H4 (cell line): ENCODE measurements at regions not wholly inside any gene's neighbourhood (a gene's known extent, or its start where the extent isn't known, plus 50 kb on each side); places are given as distances from the start of the nearest gene placed in this dataset.
"Not testable (repeated sequence)": the region's sequence is repeated elsewhere in the genome, so short reads cannot be mapped to it uniquely, and the experiment has no call there.

Experiments
- DNase-seq: peaks from one replicate; pipeline ENCODE4 v3.0.0-alpha.2; 2015; ENCODE audit warnings: low spot score

GRCh38 chr11:97683733-97684132, 1293.9 kb downstream of the JRKL start:
- peak; percentile 66 for DNase-seq

- DNase-seq, result no peak
Measured at GRCh38 chr11:97684486-97685439, 1295.0 kb downstream of the JRKL start.

GRCh38 chr11:97685695-97686094, 1295.9 kb downstream of the JRKL start:
- no peak for DNase-seq

DNA sequence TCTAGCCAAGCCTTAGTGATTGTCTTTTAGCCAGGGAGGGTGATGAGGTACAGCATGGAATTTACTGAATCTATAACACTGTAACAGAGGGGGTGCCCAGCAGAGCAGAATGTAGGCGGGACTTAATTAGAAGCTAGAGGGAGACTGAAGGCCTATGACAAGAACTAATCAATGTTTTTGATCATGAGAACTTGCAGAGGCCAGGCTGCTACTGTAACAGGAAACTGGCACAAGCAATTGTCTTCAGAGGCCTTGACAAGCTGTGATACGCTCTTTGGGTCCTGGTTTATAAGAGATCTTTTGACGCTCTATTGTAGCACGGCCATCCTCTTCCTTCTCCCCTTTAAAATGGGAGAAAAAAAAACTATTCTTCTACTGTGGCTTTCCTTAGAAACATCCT, 1297.3 kb downstream of the JRKL start:
- no peak for DNase-seq

DNA sequence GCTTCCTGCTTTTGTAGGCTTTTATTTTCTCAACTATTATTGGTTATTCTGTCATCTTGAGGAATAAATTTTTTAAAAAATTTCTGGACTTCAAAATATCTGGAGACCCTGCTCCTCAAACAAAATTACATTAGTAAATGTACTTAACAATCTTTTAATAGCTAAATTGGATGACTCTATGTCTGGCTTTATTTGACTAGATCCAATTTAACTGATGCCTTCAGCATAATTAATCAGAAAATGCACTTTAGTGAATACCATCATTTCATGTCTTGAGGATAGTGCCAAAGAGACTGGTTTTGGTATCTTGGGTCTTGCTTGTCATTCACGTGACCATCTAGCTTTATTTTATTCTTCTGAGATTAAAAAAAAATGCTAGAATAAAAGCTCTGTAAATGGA, 1301.2 kb downstream of the JRKL start:
- no peak for DNase-seq

GRCh38 chr11:97702951-97703350, 1313.1 kb downstream of the JRKL start:
- DNase-seq, result no peak

DNA sequence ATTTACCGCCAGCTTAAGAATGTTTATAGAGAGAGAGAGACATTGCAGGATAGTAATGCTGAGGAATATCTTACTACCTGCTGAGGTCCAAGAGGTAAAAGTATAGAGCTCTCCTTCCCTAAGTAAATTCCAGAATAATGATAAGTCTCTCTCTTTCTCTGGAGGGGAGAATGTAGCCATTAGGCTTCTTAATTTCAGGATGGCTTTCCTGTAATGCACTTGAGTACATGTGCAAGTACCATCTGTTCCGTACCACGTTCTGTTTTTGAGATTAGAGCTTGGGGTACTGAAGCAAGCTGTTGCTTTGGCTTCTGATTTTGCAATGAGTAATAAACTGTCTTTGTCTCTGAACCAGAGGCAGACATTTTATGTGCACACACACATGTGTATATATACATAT, 1314.0 kb downstream of the JRKL start:
- DNase-seq, result no peak

DNA sequence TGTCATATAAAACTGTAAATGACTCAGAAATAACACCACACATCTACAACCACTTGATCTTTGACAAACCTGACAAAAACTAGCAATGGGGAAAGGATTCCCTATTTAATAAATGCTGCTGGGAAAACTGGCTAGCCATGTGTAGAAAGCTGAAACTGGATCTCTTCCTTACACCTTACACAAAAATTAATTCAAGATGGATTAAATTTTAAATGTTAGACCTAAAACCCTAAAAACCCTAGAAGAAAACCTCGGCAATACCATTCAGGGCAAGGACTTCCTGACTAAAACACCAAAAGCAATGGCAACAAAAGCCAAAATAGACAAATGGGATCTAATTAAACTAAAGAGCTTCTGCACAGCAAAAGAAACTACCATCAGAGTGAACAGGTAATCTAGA, 1315.3 kb upstream of the CNTN5 start:
- not testable (repeated sequence) for DNase-seq

DNA sequence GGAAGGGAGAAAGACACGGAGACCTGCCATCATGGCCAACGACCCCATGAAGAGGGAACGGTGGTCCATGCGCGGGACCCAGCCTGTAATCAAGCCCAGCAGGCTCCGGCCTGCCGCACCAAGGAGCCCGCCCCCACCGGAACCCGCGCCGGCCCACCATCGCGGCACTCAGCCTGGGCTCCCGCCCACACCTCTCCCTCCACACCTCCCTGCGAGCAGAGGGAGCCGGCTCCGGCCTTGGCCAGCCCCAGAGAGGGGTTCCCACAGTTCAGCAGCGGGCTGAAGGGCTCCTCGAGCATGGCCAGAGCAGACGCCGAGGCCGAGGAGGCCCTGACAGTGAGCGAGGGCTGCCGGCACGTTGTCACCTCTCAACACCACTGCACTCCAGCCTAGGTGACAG, 1302.8 kb upstream of the CNTN5 start:
- DNase-seq, result no peak

DNA sequence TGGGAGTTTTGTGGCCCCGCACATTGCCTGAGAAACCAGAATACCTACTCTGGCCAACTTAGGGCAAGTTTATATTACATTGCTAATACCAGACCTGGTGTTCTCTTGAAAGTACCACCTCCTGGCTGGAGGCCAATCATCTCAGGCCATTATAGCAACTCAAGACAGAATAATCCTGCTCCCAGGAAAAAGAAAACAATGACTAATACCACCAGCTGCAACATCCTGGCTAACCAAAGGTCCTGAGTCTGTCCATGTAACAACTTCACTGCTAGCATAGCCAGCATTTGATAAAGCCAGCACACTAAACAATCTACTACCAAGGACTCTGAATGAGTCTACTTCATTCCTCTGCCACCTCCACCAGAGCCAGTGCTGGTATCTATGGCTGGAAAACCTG, 1298.7 kb upstream of the CNTN5 start:
- DNase-seq, result peak; percentile 91

GRCh38 chr11:97722721-97723120, 1298.0 kb upstream of the CNTN5 start:
- DNase-seq, result no peak

- DNase-seq, result no peak
Measured at GRCh38 chr11:97729546-97730272, 1291.0 kb upstream of the CNTN5 start.

DNA sequence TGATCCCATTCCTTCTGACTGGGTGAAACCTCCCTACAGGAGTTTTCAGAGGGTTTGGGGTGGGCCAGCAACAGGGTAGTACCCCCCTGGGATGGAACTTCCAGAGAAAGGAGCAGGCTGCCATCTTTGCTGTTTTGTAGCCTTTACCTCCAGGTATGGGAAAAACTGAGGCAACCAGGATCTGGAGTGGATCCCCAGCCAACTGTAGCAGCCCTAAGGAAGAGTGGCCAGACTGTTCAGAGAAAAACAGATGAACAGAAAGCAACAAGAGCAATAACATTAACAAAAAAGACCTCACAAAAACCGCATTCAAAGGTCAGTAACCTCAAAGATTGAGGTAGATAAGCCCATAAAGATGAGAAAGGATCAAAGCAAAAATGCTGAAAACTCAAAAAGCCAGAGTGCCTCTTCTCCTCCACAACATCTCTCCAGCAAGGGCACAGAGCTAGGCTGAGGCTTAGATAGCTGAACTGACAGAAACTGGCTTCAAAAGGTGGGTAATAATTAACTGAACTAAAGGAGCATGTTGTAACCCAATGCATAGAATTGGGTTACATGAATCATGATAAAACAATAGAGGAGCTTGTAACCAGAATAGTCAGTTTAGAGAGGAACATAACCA, 1288.6 kb upstream of the CNTN5 start:
- no peak for DNase-seq

GRCh38 chr11:97738751-97739150, 1282.0 kb upstream of the CNTN5 start:
- no peak for DNase-seq

- DNase-seq, result peak; percentile 72
Measured at GRCh38 chr11:97739932-97740800, 1280.6 kb upstream of the CNTN5 start.

DNA sequence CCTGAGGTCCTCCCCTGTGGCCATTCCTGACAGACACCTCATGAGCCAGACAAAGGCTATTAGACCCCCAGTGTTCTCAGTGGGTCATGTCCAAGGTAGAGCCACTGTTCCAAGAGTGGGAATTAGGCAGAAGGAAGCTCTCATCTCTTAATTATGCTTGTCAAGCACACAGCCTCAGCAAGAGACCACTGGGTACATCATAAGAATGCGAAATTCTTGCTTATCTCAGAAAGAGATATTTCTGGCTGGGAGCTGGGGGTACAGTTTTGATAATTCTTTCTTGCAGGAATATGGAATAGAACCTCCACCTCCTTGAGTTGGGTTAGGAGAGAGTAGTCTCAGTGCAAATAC, 1280.0 kb upstream of the CNTN5 start:
- DNase-seq, result no peak

DNA sequence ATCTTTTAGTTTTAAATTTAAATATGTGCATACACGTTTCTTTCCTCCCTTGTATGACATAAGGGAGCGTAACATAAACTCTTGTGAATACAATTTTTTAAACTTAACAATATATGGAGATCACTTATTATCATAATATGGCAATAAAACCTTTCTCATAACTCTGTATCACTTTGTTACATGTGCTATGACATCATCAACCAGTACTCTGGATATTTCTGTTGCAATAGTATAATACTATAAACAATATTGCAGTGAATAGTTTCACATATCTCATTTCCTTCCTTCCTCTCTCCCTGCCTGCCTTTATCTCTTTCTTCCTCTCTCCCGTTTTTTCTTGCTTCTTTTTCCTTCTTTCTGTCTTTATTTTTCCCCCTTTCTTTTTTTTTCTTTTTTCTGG, 1278.0 kb upstream of the CNTN5 start:
- DNase-seq, result no peak

- DNase-seq, result peak; percentile 67
Measured at GRCh38 chr11:97743205-97743742, 1277.5 kb upstream of the CNTN5 start.

- DNase-seq, result no peak
Measured at GRCh38 chr11:97745515-97746050, 1275.2 kb upstream of the CNTN5 start.

- DNase-seq, result no peak
Measured at GRCh38 chr11:97746818-97747217, 1273.9 kb upstream of the CNTN5 start.

GRCh38 chr11:97751405-97751804, 1269.3 kb upstream of the CNTN5 start:
- DNase-seq, result no peak
